ENCODE measurements at regions not wholly inside any gene's neighbourhood (a gene's known extent, or its start where the extent isn't known, plus 50 kb on each side); places are given as distances from the start of the nearest gene placed in this dataset.

DNA sequence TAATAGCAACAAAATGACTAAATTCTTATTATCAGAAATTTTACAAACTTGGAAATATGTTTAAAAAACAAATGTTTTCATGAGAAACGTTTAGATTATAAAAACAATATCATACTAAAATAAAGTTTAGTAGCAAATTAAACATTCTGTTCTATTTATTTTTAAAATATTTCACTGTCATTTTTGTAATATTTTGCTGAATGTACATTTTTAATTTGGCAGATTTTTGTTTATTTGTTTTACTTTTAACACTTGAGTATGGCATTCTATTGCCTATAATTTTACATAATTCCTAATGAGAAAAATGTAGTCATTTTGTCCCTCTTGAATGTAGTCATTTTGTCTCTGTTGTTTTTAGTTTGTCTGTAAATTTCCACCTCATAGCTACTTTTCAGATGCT is 1400.2 kb downstream of the GRIK2 start (continued):
- TF ChIP-seq RAD21 (conservative IDR thresholded peaks at IDR 0.05) (no peak), MXI1 (conservative IDR thresholded peaks at IDR 0.05; ENCODE audit: poor library complexity, severe bottlenecking) (no peak)

DNA sequence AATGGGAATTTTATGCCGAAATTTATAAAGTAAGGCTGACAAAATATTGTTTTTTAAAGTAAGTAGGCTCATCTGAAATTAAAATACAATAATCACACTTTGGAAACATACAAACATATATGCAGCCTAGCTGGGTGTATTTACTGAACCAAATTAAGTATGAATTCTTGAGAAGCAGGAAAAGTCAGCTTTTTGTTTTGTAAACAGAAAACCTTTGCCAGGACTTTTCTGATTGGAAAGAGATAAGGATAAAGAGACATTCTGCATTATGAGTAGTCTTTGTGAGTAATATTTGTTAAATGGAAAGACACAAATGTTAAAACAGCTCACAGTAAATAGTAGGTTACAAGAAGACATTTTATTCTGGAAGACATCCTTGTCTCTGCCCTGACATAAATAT is 1380.8 kb downstream of the GRIK2 start:
- Histone ChIP-seq H4K20me1 (ENCODE audit: insufficient read depth) (no peaks in the 10 kb centered on the region), H3K9me3 (ENCODE audit: low read length) (no peaks in the 10 kb centered on the region), H3K9ac (ENCODE audit: low read length) (no peak overlapping the region), H3K36me3 (ENCODE audit: insufficient read depth, low read length) (no peaks in the 10 kb centered on the region), H2AFZ (ENCODE audit: low read depth, low read length) (no peak overlapping the region), H3K9me2 (ENCODE audit: insufficient read depth, low read length) (no peaks in the 10 kb centered on the region), H3K79me2 (replicated peaks; ENCODE audit: insufficient read depth, low read length) (no peaks in the 10 kb centered on the region), H3K27me3 (ENCODE audit: insufficient read depth, low read depth, low read length) (no peaks in the 10 kb centered on the region), H3K4me3 (ENCODE audit: low read length) (no peak overlapping the region), H3F3A (ENCODE audit: insufficient read depth, low read length, poor library complexity, severe bottlenecking) (no peaks in the 10 kb centered on the region), H3K4me2 (ENCODE audit: low read length) (no peak overlapping the region), H3K27ac (ENCODE audit: low read length) (no peak overlapping the region)
- no peak for TF ChIP-seq EP300 (conservative IDR thresholded peaks at IDR 0.05; ENCODE audit: poor library complexity, severe bottlenecking)
- no peak for TF ChIP-seq POLR2AphosphoS5 (IDR thresholded peaks at IDR 0.05)
- TF ChIP-seq EZH2 (IDR thresholded peaks at IDR 0.05; ENCODE audit: borderline replicate concordance, insufficient read depth, low read length, poor library complexity, severe bottlenecking): no peak
- TF ChIP-seq SMC3 (conservative IDR thresholded peaks at IDR 0.05; ENCODE audit: poor library complexity): no peak
- TF ChIP-seq MXI1 (conservative IDR thresholded peaks at IDR 0.05; ENCODE audit: poor library complexity, severe bottlenecking): no peak
- TF ChIP-seq, protein P1, sequence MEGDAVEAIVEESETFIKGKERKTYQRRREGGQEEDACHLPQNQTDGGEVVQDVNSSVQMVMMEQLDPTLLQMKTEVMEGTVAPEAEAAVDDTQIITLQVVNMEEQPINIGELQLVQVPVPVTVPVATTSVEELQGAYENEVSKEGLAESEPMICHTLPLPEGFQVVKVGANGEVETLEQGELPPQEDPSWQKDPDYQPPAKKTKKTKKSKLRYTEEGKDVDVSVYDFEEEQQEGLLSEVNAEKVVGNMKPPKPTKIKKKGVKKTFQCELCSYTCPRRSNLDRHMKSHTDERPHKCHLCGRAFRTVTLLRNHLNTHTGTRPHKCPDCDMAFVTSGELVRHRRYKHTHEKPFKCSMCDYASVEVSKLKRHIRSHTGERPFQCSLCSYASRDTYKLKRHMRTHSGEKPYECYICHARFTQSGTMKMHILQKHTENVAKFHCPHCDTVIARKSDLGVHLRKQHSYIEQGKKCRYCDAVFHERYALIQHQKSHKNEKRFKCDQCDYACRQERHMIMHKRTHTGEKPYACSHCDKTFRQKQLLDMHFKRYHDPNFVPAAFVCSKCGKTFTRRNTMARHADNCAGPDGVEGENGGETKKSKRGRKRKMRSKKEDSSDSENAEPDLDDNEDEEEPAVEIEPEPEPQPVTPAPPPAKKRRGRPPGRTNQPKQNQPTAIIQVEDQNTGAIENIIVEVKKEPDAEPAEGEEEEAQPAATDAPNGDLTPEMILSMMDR (IDR thresholded peaks at IDR 0.05; ENCODE audit: poor library complexity, severe bottlenecking): no peak
- TF ChIP-seq, protein P2, sequence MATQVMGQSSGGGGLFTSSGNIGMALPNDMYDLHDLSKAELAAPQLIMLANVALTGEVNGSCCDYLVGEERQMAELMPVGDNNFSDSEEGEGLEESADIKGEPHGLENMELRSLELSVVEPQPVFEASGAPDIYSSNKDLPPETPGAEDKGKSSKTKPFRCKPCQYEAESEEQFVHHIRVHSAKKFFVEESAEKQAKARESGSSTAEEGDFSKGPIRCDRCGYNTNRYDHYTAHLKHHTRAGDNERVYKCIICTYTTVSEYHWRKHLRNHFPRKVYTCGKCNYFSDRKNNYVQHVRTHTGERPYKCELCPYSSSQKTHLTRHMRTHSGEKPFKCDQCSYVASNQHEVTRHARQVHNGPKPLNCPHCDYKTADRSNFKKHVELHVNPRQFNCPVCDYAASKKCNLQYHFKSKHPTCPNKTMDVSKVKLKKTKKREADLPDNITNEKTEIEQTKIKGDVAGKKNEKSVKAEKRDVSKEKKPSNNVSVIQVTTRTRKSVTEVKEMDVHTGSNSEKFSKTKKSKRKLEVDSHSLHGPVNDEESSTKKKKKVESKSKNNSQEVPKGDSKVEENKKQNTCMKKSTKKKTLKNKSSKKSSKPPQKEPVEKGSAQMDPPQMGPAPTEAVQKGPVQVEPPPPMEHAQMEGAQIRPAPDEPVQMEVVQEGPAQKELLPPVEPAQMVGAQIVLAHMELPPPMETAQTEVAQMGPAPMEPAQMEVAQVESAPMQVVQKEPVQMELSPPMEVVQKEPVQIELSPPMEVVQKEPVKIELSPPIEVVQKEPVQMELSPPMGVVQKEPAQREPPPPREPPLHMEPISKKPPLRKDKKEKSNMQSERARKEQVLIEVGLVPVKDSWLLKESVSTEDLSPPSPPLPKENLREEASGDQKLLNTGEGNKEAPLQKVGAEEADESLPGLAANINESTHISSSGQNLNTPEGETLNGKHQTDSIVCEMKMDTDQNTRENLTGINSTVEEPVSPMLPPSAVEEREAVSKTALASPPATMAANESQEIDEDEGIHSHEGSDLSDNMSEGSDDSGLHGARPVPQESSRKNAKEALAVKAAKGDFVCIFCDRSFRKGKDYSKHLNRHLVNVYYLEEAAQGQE (IDR thresholded peaks at IDR 0.05; ENCODE audit: borderline replicate concordance): no peak
- TF ChIP-seq TAF1 (IDR thresholded peaks at IDR 0.05; ENCODE audit: low read depth): no peak
- TF ChIP-seq RAD21 (conservative IDR thresholded peaks at IDR 0.05): no peak

DNA sequence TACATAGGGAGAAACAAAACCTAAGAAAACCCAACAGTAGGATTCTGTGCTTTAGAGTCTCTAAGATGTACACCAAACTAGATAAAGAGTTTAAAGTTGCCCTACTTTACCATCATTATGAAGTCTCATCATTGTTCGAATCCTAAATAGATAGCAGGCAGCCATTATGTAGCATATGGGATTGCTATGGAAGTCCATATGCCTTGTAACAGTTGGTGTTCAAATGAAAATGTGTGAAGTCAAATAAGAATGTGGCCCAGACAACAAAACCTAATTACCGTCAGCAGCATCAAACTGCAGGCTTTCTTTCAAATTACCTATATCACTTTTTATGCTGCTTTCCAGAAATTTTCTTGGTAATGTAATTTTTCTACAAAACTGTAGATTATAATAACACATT is 1380.1 kb downstream of the GRIK2 start:
- Histone ChIP-seq H3K9ac (ENCODE audit: low read length) (no peak overlapping the region), H3K4me3 (ENCODE audit: low read length) (no peak overlapping the region), H3K27ac (ENCODE audit: low read length) (no peak overlapping the region), H3K27me3 (ENCODE audit: insufficient read depth, low read depth, low read length) (no peaks in the 10 kb centered on the region), H3K4me2 (ENCODE audit: low read length) (no peak overlapping the region), H3F3A (ENCODE audit: insufficient read depth, low read length, poor library complexity, severe bottlenecking) (no peaks in the 10 kb centered on the region), H3K79me2 (replicated peaks; ENCODE audit: insufficient read depth, low read length) (no peaks in the 10 kb centered on the region), H3K9me3 (ENCODE audit: low read length) (no peaks in the 10 kb centered on the region), H3K9me2 (ENCODE audit: insufficient read depth, low read length) (no peaks in the 10 kb centered on the region), H2AFZ (ENCODE audit: low read depth, low read length) (no peak overlapping the region), H4K20me1 (ENCODE audit: insufficient read depth) (no peaks in the 10 kb centered on the region), H3K36me3 (ENCODE audit: insufficient read depth, low read length) (no peaks in the 10 kb centered on the region)
- TF ChIP-seq, protein P1 (IDR thresholded peaks at IDR 0.05; ENCODE audit: poor library complexity, severe bottlenecking): no peak
